ENCODE measurements at regions not wholly inside any gene's neighbourhood (a gene's known extent, or its start where the extent isn't known, plus 50 kb on each side); places are given as distances from the start of the nearest gene placed in this dataset.

- TF ChIP-seq CBX8 (IDR thresholded peaks at IDR 0.05; ENCODE audit: borderline replicate concordance, low read depth, low read length), result no peak
- no peak for TF ChIP-seq CHD2 (IDR thresholded peaks at IDR 0.05; ENCODE audit: low read length)
Observed at GRCh38 chr2:2733818-2734217, 402.7 kb upstream of the MYT1L start (continued).

Measured in H1 (cell line).